Astrocyte (in vitro differentiated cells and primary cell): ENCODE measurements at regions not wholly inside any gene's neighbourhood (a gene's known extent, or its start where the extent isn't known, plus 50 kb on each side); places are given as distances from the start of the nearest gene placed in this dataset.

Source experiments
- CTCF ChIP-seq: IDR thresholded peaks from 2 replicates; pipeline ENCODE4 v1.5.1; 2011; ENCODE audit warnings: low read depth, mild to moderate bottlenecking, inconsistent platforms, low read length, moderate library complexity; ENCODE audit not compliant: insufficient read depth
- EZH2 ChIP-seq: IDR thresholded peaks from 2 replicates; pipeline ENCODE4 v1.6.1; 2012; ENCODE audit warnings: mild to moderate bottlenecking, low read length, inconsistent platforms; ENCODE audit not compliant: insufficient read depth

- TF ChIP-seq CTCF (no peak), EZH2 (no peak)
Measured at GRCh38 chr9:81292056-81292805, 397.1 kb downstream of the TLE1 start.
